HG03097 (cell line): ENCODE measurements at regions not wholly inside any gene's neighbourhood (a gene's known extent, or its start where the extent isn't known, plus 50 kb on each side); places are given as distances from the start of the nearest gene placed in this dataset.
A peak's percentile ranks its signal among the peaks of the same experiment; 100 is the strongest.

ENCODE experiments used
- ATAC-seq: cut with Tn5 transposase; IDR thresholded peaks from one replicate; pipeline ENCODE4 v1.9.1; 2021; ENCODE audit not compliant: unreplicated experiment, low FRiP score

- ATAC-seq, result no peak
Observed at GRCh38 chr11:32161293-32161692, 70.4 kb downstream of the RCN1 start.

- no peak for ATAC-seq
Observed at GRCh38 chr11:32162351-32162750, 71.5 kb downstream of the RCN1 start.

GRCh38 chr11:32162906-32163305 is 72.0 kb downstream of the RCN1 start:
- no peak for ATAC-seq

- no peak for ATAC-seq
Observed at GRCh38 chr11:32163557-32163956, 72.7 kb downstream of the RCN1 start.

GRCh38 chr11:32164836-32165235 is 74.0 kb downstream of the RCN1 start:
- ATAC-seq, result no peak

- no peak for ATAC-seq
Observed at GRCh38 chr11:32168924-32169323, 78.0 kb downstream of the RCN1 start.

GRCh38 chr11:32171445-32171844 is 80.6 kb downstream of the RCN1 start:
- ATAC-seq, result no peak

- no peak for ATAC-seq
Observed at GRCh38 chr11:32172041-32172847, 81.4 kb downstream of the RCN1 start.

- ATAC-seq, result no peak
Observed at GRCh38 chr11:32172848-32173834, 82.3 kb downstream of the RCN1 start.

- no peak for ATAC-seq
Observed at GRCh38 chr11:32173977-32174376, 83.1 kb downstream of the RCN1 start.

- ATAC-seq, result peak; percentile 66
Observed at GRCh38 chr11:32176223-32176934, 85.5 kb downstream of the RCN1 start.

- ATAC-seq, result no peak
Observed at GRCh38 chr11:32178692-32179091, 87.8 kb downstream of the RCN1 start.

- ATAC-seq, result no peak
Observed at GRCh38 chr11:32183512-32183911, 92.6 kb downstream of the RCN1 start.

GRCh38 chr11:32184041-32184722 is 93.3 kb downstream of the RCN1 start:
- no peak for ATAC-seq

GRCh38 chr11:32184723-32185376 is 94.0 kb downstream of the RCN1 start:
- ATAC-seq, result no peak

GRCh38 chr11:32186118-32186517 is 95.2 kb downstream of the RCN1 start:
- ATAC-seq, result no peak

GRCh38 chr11:32187111-32187510 is 96.2 kb downstream of the RCN1 start:
- ATAC-seq, result no peak

- ATAC-seq, result no peak
Observed at GRCh38 chr11:32188785-32189184, 97.9 kb downstream of the RCN1 start.

- no peak for ATAC-seq
Observed at GRCh38 chr11:32196137-32196536, 105.3 kb downstream of the RCN1 start.

- ATAC-seq, result no peak
Observed at GRCh38 chr11:32198053-32198452, 107.2 kb downstream of the RCN1 start.
